Adrenal gland (tissue), 5 donors: ENCODE measurements at regions not wholly inside any gene's neighbourhood (a gene's known extent, or its start where the extent isn't known, plus 50 kb on each side); places are given as distances from the start of the nearest gene placed in this dataset.

Experiments
- POLR2A ChIP-seq, 2 donors: fragments of 450-650 bp; IDR thresholded peaks; one replicate each; pipeline ENCODE4 v1.6.1; 2017; ENCODE audit warnings: antibody characterized with exemption in 2 of 2, mild to moderate bottlenecking in 2 of 2, moderate library complexity in 1 of 2
- TF ChIP-seq, protein P1 (sequence below), 6 experiments: fragments of 450-650 bp in 4 of 6; fragments of 200-600 bp in 2 of 6; sonication (generic) in 1 of 6; IDR thresholded peaks; 1 replicate in 5 of 6; 2 replicates in 1 of 6; pipeline versions ENCODE4 v1.5.1 to v1.8.0; 2016 to 2021; ENCODE audit warnings: antibody characterized with exemption in 6 of 6, mild to moderate bottlenecking in 2 of 6, moderate library complexity in 1 of 6
- donor health status: DM: no; HTN: no; CAD: no.

DNA sequence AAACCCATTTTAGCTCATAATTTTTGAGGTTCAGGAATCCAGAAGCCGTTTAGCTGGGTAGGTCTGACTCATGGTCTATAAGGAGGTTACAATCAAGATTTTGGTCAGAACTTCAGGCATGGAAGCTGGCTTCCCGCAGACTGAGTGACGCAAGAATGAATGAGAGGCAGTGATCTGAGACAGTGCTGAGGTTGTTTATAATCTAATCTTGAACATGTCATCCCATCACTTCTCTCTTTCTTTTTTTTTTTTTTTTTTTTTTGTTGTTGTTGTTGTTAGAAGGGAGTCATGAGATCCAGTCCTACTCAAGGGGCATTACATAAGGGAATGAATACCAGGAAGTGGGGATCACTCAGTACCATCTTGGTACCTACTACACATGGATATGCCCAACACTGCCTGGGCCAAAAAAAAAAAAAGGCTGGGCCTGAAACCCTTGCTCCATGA is 217.4 kb downstream of the DLEU7 start:
- TF ChIP-seq POLR2A (IDR thresholded peaks at IDR 0.05), result no peak
- TF ChIP-seq, protein P1, sequence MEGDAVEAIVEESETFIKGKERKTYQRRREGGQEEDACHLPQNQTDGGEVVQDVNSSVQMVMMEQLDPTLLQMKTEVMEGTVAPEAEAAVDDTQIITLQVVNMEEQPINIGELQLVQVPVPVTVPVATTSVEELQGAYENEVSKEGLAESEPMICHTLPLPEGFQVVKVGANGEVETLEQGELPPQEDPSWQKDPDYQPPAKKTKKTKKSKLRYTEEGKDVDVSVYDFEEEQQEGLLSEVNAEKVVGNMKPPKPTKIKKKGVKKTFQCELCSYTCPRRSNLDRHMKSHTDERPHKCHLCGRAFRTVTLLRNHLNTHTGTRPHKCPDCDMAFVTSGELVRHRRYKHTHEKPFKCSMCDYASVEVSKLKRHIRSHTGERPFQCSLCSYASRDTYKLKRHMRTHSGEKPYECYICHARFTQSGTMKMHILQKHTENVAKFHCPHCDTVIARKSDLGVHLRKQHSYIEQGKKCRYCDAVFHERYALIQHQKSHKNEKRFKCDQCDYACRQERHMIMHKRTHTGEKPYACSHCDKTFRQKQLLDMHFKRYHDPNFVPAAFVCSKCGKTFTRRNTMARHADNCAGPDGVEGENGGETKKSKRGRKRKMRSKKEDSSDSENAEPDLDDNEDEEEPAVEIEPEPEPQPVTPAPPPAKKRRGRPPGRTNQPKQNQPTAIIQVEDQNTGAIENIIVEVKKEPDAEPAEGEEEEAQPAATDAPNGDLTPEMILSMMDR (IDR thresholded peaks at IDR 0.05), result no peak
